Left lung (tissue), 4 donors: ENCODE measurements at regions not wholly inside any gene's neighbourhood (a gene's known extent, or its start where the extent isn't known, plus 50 kb on each side); places are given as distances from the start of the nearest gene placed in this dataset.

Experiments used
- ATAC-seq: fragments of 200-7000 bp; cut with Tn5 transposase; one replicate; pipeline ENCODE4 v1.9.1; 2020; ENCODE audit warnings: moderate library complexity
- DNase-seq, 4 donors: peaks; one replicate each; pipeline ENCODE4 v3.0.0-alpha.2; 2013 to 2020
- H3K27ac ChIP-seq, 2 donors: fragments of 200-600 bp; sonication (generic) in 1 of 2; one replicate each; pipeline versions ENCODE4 v1.5.0 to v1.8.0; 2020 to 2021
- H3K27me3 ChIP-seq, 2 donors: fragments of 200-600 bp; sonication (generic) in 1 of 2; one replicate each; pipeline versions ENCODE4 v1.5.0 to v1.8.0; 2020 to 2021
- H3K36me3 ChIP-seq, 2 donors: fragments of 200-600 bp; sonication (generic) in 1 of 2; one replicate each; pipeline versions ENCODE4 v1.5.0 to v1.8.0; 2020 to 2021
- H3K4me1 ChIP-seq, 2 donors: fragments of 200-600 bp; one replicate each; pipeline ENCODE4 v1.8.0; 2021
- H3K4me3 ChIP-seq, 2 donors: fragments of 200-600 bp; sonication (generic) in 1 of 2; one replicate each; pipeline versions ENCODE4 v1.5.0 to v1.8.0; 2020 to 2021; ENCODE audit warnings: mild to moderate bottlenecking in 1 of 2
- H3K9me3 ChIP-seq, 2 donors: fragments of 200-600 bp; sonication (generic) in 1 of 2; one replicate each; pipeline versions ENCODE4 v1.5.0 to v1.8.0; 2020 to 2021
- intact Hi-C, 2 donors: fragments of 100-400 bp; cut with DNase I; formaldehyde crosslinking; loops; one replicate each; pipeline versions ENCODE4 v1.11.2 to v1.14.2; 2022
- TF ChIP-seq, protein P1 (sequence below), 2 donors: fragments of 200-600 bp; sonication (generic) in 1 of 2; IDR thresholded peaks; one replicate each; pipeline versions ENCODE4 v1.5.0 to v1.8.0; 2021; ENCODE audit warnings: antibody characterized with exemption in 2 of 2
- donor health status: DM: no; HTN: yes; CAD: no.
- donor health status: DM: no; HTN: no; CAD: no.

GRCh38 chr1:186530109-186530508 is 69.2 kb upstream of the PDC start:
- Histone ChIP-seq H3K4me1 (no peaks in the 10 kb centered on the region), H3K4me3 (no peak overlapping the region), H3K36me3 (no peaks in the 10 kb centered on the region), H3K27me3 (no peaks in the 10 kb centered on the region), H3K27ac (no peak overlapping the region), H3K9me3 (peaks cover 0 to 4% of the 10 kb centered on the region in 2 donors)
- TF ChIP-seq, protein P1, sequence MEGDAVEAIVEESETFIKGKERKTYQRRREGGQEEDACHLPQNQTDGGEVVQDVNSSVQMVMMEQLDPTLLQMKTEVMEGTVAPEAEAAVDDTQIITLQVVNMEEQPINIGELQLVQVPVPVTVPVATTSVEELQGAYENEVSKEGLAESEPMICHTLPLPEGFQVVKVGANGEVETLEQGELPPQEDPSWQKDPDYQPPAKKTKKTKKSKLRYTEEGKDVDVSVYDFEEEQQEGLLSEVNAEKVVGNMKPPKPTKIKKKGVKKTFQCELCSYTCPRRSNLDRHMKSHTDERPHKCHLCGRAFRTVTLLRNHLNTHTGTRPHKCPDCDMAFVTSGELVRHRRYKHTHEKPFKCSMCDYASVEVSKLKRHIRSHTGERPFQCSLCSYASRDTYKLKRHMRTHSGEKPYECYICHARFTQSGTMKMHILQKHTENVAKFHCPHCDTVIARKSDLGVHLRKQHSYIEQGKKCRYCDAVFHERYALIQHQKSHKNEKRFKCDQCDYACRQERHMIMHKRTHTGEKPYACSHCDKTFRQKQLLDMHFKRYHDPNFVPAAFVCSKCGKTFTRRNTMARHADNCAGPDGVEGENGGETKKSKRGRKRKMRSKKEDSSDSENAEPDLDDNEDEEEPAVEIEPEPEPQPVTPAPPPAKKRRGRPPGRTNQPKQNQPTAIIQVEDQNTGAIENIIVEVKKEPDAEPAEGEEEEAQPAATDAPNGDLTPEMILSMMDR (IDR thresholded peaks at IDR 0.05): no peak
- no peak for ATAC-seq
- intact Hi-C loops: no loop called here
- no peak for DNase-seq

DNA sequence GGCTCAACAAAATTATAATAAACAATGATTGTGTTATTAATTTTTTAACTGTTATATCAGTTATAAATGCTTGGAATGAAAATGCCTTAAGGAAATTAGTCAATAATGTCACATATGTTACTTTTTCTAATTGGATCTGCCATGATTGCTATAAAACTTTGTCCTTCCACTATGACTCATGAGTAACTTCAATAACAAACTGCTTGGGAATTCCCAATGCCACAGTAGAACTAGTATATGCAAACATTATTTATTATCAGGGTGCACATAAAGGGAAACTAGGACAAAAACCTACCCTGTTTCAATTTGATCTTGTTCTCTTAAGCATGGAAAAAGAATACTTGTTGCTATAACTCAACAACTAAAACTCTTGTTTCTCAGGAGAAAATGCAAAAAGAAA is 59.1 kb upstream of the PDC start:
- DNase-seq (no peak), ATAC-seq (no peak)
- no peak overlapping the region for H3K4me3 ChIP-seq
- intact Hi-C loops: no loop called here
- no peak overlapping the region for H3K27ac ChIP-seq
- H3K36me3 ChIP-seq: no peaks in the 10 kb centered on the region
- no peaks in the 10 kb centered on the region for H3K27me3 ChIP-seq
- TF ChIP-seq, protein P1 (IDR thresholded peaks at IDR 0.05): no peak
- peaks cover 0 to 25% of the 10 kb centered on the region in 2 donors for H3K9me3 ChIP-seq
- H3K4me1 ChIP-seq: no peaks in the 10 kb centered on the region

DNA sequence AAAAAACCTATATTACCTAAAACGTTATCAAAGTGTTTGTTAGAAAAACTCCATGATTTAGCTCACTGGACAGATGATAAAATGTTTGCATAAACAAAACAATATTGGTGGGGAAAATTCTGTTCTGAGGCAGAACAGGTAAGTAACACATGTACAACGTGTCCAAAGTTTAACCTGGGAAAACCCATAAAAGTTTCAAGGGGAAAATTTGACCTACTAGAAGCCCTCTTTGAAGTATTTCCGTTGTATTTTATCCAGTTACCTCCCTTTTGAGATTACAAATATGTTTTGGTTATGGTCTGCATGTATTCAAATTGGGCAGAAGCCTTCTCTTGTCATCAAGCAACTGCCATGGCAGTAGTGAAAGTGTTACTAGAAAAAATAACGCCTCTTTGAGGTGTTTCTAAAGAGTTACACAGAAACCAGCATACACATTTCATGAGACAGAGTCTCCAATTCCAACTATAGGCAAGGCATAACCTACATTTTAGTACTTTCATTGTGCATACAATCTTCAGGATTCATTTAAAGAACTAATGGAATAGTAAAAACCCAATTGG is 58.0 kb upstream of the PDC start:
- Histone ChIP-seq H3K27ac (no peak overlapping the region), H3K27me3 (no peaks in the 10 kb centered on the region), H3K9me3 (peaks cover 0 to 14% of the 10 kb centered on the region in 2 donors), H3K36me3 (no peaks in the 10 kb centered on the region), H3K4me1 (no peaks in the 10 kb centered on the region), H3K4me3 (no peak overlapping the region)
- intact Hi-C loops: no loop called here
- ATAC-seq (no peak), DNase-seq (no peak)
- TF ChIP-seq, protein P1 (IDR thresholded peaks at IDR 0.05): no peak

DNA sequence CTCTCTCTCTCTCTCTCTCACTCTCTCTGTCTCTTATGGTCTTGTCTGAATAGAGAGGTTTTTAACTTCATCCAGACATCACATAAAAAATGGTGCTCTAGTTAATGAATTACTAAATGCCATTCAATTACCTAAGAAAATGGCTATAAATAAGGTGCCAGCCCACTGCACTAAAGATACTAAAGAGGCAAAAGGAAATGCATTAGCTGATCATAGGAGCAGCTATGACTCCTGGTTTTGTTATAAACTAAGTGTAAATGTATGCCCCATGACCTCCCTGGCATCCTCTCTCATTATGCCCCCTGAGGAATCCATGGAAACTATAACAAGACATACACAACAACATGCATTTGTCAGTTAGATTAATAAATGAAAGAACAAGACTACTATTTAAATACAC is 57.5 kb upstream of the PDC start:
- TF ChIP-seq, protein P1 (IDR thresholded peaks at IDR 0.05): no peak
- DNase-seq (no peak), ATAC-seq (no peak)
- Histone ChIP-seq H3K36me3 (no peaks in the 10 kb centered on the region), H3K4me1 (no peaks in the 10 kb centered on the region), H3K4me3 (no peak overlapping the region), H3K27ac (no peak overlapping the region), H3K9me3 (peaks cover 0 to 9% of the 10 kb centered on the region in 2 donors), H3K27me3 (no peaks in the 10 kb centered on the region)
- intact Hi-C loops: no loop called here

DNA sequence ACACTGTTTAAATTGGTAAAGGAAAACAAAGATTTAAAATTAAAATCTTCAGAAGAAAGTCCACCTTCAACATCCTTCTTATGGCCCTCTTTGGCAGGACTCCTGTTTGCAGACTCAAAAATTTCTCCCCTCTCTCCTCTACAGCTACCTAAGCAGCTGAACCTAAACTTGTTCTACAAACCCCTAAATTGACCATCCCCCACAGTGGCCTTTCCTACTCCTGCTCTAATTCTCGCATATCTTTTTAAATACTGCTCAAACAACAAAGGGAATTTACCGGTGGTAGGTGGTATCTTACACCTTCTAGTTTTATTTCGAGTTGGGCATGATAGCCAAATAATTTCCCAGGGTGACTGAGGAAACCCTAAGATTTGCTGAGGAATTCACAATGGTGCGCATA is 53.5 kb upstream of the PDC start:
- no peak overlapping the region for H3K4me3 ChIP-seq

More for the DNA sequence above, 53.5 kb upstream of the PDC start:
- Histone ChIP-seq H3K4me1 (peaks cover 0 to 6% of the 10 kb centered on the region in 2 donors), H3K36me3 (no peaks in the 10 kb centered on the region), H3K9me3 (no peaks in the 10 kb centered on the region), H3K27me3 (no peaks in the 10 kb centered on the region), H3K27ac (no peak overlapping the region)
- TF ChIP-seq, protein P1 (IDR thresholded peaks at IDR 0.05): no peak
- ATAC-seq: no peak
- DNase-seq: no peak
- intact Hi-C loops: no loop called here
